ENCODE measurements at regions not wholly inside any gene's neighbourhood (a gene's known extent, or its start where the extent isn't known, plus 50 kb on each side); places are given as distances from the start of the nearest gene placed in this dataset.

DNA sequence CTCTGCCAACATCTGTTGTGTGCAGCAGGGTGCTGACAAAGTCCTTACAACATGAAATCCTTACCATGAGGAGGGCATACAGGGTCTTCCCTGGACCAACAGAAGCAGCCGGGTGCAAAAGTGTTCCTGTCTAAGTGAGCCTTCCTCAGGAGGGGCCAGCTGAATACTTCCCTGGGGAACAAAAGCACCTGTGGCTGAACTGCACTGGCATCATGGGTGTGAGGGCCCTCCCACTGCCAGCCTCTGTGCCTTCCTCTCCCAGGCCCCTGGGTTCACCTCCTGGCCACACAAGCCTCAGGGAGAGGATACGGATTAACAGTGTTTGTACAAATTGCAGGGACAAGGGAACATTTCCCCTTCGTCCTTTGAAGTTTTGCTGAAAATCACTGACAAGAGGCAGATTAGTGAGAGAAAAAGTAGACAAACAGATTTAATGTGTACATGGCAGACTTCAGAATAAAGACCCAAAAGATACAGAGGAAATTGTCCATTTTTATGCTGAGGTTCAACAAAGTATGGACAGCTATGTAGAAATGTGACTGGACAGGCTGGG lies 91.0 kb upstream of the PPM1J start:
- Histone ChIP-seq H3K27me3 (ENCODE audit: control insufficient read depth, insufficient read depth, low read length) (no peaks in the 10 kb centered on the region), H3K4me3 (ENCODE audit: low read depth, low read length) (no peak overlapping the region), H3K36me3 (ENCODE audit: control insufficient read depth, insufficient read depth, low read length) (no peaks in the 10 kb centered on the region)
- FAIRE-seq (no peak), DNase-seq (ENCODE audit: low read depth) (no peak)
- no peak for TF ChIP-seq CTCF (IDR thresholded peaks at IDR 0.05; ENCODE audit: insufficient read depth, low read length, severe bottlenecking)

GRCh38 chr1:112805155-112805853 lies 90.2 kb upstream of the PPM1J start:
- FAIRE-seq (no peak), DNase-seq (ENCODE audit: low read depth) (no peak)
- Histone ChIP-seq H3K27me3 (ENCODE audit: control insufficient read depth, insufficient read depth, low read length) (no peaks in the 10 kb centered on the region), H3K4me3 (ENCODE audit: low read depth, low read length) (no peak overlapping the region), H3K36me3 (ENCODE audit: control insufficient read depth, insufficient read depth, low read length) (no peaks in the 10 kb centered on the region)
- no peak for TF ChIP-seq CTCF (IDR thresholded peaks at IDR 0.05; ENCODE audit: insufficient read depth, low read length, severe bottlenecking)

GRCh38 chr1:112803906-112804762 lies 89.0 kb upstream of the PPM1J start:
- no peaks in the 10 kb centered on the region for H3K36me3 ChIP-seq (ENCODE audit: control insufficient read depth, insufficient read depth, low read length)
- H3K4me3 ChIP-seq (ENCODE audit: low read depth, low read length): no peak overlapping the region
- FAIRE-seq: no peak
- peak; percentile 98 for TF ChIP-seq CTCF (IDR thresholded peaks at IDR 0.05; ENCODE audit: insufficient read depth, low read length, severe bottlenecking)
- peak; percentile 58 for DNase-seq (ENCODE audit: low read depth)
- H3K27me3 ChIP-seq (ENCODE audit: control insufficient read depth, insufficient read depth, low read length): no peaks in the 10 kb centered on the region

DNA sequence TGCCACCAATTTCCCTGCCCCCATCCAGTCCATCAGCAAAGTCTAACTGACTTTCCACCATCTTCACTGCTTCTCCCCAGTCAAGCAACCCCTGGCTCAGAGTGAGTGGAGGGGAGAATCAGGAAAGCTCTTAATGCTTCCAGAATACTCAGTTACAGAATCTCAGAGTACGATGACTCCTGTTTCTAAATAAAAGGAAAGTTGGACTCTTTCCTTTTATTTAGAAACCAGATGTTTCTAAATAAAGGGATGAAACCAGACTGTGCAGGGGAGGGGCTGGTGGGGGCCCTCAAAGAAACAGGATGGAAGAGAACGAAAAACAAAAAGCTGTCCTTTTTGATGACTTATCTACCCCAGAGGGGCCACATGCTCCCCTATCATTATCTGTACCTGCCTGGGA lies 85.2 kb upstream of the PPM1J start:
- Histone ChIP-seq H3K27me3 (ENCODE audit: control insufficient read depth, insufficient read depth, low read length) (no peaks in the 10 kb centered on the region), H3K36me3 (ENCODE audit: control insufficient read depth, insufficient read depth, low read length) (no peaks in the 10 kb centered on the region), H3K4me3 (ENCODE audit: low read depth, low read length) (no peak overlapping the region)
- FAIRE-seq (no peak), DNase-seq (ENCODE audit: low read depth) (no peak)
- TF ChIP-seq CTCF (IDR thresholded peaks at IDR 0.05; ENCODE audit: insufficient read depth, low read length, severe bottlenecking): no peak

DNA sequence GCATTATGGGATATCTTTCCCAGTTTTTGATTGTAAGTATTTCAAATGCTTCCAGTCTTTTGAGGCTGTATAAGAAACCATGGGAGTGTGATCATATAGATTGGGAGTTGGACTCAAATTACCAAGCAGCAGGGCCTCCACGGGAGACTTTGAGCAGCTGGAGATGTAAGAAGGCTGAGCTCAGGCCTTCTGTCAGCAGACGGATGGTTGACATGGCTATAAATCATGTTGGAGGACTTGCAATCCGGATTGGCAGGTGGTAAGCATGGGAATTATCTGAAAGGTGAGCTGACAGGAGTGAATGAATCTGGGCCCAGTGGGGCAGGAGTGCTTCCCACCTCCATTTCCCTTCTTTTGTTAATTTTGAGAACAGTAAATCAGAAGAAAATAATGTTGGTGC lies 83.2 kb upstream of the PPM1J start:
- TF ChIP-seq CTCF (IDR thresholded peaks at IDR 0.05; ENCODE audit: insufficient read depth, low read length, severe bottlenecking): no peak
- FAIRE-seq: no peak
- Histone ChIP-seq H3K4me3 (ENCODE audit: low read depth, low read length) (no peak overlapping the region), H3K36me3 (ENCODE audit: control insufficient read depth, insufficient read depth, low read length) (no peaks in the 10 kb centered on the region), H3K27me3 (ENCODE audit: control insufficient read depth, insufficient read depth, low read length) (no peaks in the 10 kb centered on the region)
- no peak for DNase-seq (ENCODE audit: low read depth)

All from bronchial epithelial cell (primary cell).